HG03442 (cell line): ENCODE measurements at regions not wholly inside any gene's neighbourhood (a gene's known extent, or its start where the extent isn't known, plus 50 kb on each side); places are given as distances from the start of the nearest gene placed in this dataset.
"Not testable (repeated sequence)": the region's sequence is repeated elsewhere in the genome, so short reads cannot be mapped to it uniquely, and the experiment has no call there.

Experiments used
- ATAC-seq: cut with Tn5 transposase; IDR thresholded peaks from one replicate; pipeline ENCODE4 v1.9.1; 2021; ENCODE audit warnings: mild to moderate bottlenecking, moderate library complexity; ENCODE audit not compliant: unreplicated experiment

DNA sequence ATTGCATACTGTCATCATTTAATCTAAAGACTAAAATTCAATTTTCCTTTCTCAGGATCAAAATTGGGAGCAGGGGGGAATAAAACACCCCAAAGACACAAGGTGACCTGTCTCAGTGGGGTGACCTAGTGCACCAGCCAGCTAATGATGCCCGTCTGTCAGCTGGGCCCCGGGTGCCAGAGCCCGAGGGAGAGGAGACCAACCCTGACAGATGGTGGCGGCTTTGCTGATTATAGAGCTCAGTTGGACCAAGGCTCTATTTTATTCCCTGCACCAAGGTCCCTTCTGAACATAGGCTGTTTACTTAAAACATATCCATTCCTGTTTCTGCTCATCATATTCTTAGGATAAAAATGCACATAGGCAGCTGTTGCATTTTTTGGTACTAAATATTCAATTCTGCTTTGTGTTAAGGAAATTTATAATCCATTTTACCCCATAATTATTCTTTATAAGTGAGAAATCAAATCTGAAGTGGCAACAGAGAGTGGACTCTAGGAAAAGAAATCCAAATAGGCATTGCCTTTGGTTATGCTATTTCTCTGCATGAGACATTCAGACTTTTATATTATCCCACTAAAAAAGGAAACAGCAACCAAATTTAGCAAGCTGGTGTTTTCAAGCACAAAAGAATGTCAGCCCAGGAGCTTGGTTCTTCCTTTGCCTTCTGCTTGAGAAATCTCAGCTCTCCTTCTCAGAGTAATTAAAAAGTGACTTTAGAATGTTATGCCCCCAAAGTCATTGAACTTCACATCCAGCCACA lies 96.8 kb upstream of the IFNG-AS1 start:
- no peak for ATAC-seq

DNA sequence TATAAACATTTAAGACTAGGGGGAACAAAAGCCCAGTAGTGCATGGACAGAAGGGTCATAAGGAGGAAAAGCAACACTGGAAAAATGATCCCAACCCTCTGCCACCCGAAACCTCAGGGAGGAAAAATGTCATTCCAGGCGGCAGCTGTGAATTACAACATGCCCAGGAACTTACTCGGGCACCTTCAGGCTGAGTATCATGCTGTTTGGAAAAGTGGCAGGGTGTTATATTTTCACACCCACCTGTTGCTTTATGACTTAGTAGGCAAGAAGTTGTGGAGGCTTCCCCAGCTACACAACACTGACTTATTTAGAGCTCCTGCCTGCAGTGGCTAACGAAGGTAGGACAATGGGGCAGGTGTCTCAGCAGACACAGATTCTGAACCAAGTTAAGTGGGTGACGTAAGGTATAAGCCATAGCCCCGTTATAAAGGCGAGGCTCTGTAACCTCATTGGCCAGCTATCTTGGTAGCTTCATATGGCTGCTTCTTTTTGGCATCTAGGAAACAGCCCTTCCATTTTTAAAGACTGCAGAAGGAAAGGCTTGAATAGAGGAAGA lies 96.1 kb upstream of the IFNG-AS1 start:
- no peak for ATAC-seq

DNA sequence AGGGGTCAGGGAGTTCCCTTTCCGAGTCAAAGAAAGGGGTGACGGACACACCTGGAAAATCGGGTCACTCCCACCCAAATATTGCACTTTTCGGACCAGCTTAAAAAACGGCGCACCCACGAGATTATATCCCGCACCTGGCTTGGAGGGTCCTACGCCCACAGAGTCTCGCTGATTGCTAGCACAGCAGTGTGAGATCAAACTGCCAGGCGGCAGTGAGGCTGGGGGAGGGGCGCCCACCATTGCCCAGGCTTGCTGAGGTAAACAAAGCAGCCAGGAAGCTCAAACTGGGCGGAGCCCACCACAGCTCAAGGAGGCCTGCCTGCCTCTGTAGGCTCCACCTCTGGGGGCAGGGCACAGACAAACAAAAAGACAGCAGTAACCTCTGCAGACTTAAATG lies 88.8 kb upstream of the IFNG-AS1 start:
- ATAC-seq, result not testable (repeated sequence)

DNA sequence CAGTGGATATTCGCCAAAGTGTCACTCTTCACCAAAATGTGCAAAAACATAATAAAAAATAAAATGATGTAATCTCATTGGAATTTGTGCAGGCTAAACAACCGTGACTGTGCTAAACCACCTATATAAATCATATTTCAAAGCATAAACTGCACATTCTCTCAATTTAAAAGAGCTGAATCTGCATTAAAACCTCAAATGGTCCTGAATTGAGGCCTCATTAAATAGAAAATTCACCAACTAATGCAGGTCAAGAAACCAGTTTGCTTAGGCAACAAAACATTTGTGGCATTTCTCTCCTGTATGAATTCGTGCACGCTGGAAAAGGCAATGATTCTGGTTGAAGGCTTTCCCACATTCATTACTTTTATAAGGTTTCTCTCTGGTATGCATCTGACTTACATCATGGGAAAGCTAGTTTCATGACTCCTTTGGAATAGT lies 80.1 kb upstream of the IFNG-AS1 start:
- ATAC-seq, result no peak

DNA sequence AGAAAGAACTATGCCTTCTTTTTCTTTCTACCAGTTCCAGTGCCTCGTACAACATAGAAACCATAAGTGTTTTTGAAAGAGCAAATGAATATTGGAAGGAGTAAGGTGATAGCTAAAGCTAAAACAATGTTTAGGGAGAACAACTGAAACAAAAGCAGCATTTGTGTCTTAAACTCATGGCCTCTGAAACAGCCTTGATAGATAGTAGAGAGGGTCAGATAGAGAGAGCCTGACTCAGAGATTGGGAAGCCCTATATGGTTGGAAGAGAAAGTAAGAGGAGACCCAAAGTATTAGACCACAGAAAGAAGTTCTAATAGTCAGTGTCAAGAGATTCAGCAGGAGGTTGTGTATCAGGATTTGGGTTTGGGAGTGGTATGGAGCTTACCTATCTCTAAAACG lies 79.6 kb upstream of the IFNG-AS1 start:
- no peak for ATAC-seq

DNA sequence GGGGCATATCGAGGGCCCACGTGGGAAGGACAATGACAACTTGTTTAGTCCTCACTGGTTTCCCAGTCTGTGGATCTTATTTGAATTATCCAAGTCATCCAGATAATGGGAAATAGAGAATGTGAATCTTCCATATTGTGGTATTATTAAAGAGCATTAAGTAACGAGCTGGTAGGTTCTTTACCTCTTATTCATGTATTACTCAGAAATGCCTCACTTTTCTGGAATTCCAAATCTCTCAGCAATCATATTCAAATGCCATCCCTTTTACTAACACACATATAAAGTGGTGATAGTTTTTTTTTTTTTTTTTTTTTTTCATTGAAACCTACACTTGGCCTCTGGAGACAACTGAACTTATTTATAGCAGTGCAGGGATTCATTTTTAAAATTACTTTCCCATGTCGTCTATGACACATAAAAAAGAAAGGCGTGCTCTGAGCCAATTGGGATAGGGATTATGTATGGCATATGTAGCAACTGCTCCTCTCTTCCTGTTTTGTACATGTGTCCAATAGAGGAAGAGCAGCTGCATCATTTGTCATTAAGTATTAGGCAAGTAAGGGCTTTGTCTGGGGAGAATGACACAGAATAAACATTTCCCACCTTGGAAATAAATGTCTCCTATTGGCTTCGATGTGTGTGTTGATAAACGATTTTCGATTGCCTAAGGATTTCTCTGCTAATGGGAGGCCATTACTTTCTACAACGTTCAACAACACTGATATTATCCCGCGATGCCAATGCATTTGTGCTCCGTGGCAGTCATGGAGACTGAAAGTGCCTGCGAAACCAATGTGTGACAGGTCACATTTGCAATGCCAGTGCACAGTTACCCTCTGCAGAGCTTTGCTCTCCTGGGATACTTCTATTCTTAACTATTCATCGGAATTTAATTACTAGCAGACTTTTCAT lies 78.6 kb upstream of the IFNG-AS1 start:
- ATAC-seq, result no peak

DNA sequence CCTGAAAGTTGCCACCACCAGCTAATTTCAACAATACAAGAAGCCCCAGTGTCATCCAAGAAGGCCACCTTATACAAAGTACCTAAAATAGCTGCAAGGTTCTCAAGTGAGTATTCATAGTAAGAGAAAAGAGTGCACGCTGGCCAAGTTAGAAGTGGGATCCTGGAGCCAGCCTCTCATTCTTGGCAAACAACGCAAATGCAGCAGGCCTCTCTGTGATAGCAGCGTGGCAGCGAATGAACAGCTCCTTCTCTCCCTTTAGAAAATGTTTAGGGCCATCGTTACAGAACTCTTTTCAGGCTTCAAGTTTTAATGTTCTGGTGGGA lies 78.0 kb upstream of the IFNG-AS1 start:
- no peak for ATAC-seq

DNA sequence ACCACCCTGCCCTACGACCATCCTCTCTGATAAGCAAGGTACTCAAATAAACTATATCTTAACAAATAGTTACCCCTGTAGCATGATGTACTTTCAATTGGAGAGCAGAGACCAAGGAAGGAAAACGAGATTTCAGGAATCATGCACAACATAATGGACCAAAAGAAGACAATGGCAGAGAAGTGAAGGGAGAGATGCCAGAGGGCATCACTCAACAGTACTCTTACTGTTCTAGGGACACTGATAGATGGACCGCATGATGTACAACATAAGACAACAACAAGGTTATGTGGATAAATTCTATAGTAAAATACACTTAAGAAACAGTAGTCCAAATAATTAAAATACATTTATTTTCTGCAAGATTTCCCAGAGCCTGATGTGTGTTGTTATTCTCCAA lies 77.5 kb upstream of the IFNG-AS1 start:
- no peak for ATAC-seq

DNA sequence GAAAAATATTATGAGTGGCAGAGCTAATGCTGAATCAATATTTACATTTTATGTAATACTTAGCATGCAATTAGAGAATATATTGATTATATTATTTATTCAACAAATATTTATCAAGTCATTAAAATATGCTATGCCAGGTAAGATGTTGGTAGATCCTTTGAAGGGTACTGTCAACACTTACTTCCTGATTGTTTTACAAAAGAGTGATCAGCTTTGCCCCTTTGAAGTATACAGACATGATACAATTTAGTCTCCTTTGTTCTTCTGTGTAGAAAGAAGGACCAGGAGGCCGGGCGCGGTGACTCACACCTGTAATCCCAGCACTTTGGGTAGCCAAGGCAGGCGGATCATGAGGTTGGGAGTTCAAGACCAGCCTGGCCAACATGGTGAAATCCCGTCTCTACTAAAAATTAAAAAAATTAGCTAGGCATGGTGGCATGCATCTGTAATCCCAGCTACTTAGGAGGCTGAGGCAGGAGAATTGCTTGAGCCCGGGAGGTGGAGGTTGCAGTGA lies 73.9 kb upstream of the IFNG-AS1 start:
- no peak for ATAC-seq

DNA sequence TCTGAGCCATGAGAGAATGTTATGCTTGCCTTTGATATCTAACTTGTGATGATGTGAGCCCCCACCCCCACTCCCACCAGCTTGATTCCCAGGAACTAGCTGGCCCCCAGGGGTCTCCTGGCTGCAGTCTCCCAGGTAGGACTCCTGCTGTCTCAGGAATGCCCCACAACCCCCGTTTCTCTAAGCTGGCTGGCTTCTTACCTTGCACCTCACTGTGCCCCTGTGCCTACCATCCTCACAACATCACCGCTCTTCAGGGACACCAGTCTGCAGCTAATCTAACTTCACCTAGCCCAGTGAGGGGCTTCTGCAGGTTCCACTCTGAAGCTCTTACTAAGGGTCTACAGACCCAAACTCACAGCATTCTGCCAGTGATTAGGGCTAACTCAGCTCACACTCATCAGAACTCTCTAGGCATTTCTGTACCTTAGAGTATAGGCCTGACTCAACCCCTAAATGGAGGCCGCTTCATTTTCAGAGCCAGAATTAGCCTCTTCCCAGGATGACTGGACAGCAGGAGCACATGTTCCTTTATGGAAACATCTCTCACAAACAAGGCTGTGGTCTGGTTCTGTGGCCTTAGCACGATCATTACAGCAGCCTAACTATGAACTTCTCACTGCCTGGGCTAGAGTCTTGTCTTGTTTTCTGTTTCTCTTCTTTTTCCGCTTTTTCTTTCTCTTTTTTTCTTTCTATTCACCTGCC lies 72.8 kb upstream of the IFNG-AS1 start:
- no peak for ATAC-seq

DNA sequence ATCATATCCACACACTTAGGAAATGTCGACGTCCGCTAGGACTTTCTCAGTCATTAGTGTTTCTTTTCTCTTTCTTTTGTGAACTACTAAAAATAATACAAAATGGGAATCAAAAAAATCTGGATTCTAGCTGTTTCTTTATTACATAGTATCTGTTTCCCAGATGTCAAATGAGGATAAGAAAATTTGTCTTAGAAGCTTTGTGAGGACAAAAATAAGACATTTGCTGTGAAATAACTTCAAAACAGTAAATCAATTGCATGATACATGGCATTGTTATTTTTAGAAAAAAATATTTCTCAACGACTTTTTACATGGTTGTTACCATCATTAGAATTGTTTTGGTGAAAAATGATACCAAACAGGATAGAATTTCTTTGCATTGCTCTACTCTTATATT lies 71.4 kb upstream of the IFNG-AS1 start:
- ATAC-seq, result no peak

DNA sequence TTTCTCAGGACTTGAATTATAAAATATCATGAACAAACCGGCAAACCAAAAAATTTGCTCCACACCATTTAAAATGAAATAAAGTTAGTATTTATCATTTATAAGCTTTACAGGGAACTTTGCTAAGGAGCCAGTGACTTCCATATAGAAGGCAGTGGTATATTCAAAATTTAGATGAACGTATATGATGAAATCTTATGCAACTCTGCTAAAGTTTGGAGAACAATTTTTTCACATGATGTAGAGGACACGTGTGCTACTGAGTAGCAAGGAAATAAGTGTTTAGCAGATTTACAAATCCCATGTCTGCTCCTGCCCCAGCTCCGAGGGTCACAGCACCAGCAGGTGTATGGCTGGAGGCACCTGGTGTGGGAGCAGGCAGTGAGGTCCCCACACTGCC lies 70.8 kb upstream of the IFNG-AS1 start:
- no peak for ATAC-seq

DNA sequence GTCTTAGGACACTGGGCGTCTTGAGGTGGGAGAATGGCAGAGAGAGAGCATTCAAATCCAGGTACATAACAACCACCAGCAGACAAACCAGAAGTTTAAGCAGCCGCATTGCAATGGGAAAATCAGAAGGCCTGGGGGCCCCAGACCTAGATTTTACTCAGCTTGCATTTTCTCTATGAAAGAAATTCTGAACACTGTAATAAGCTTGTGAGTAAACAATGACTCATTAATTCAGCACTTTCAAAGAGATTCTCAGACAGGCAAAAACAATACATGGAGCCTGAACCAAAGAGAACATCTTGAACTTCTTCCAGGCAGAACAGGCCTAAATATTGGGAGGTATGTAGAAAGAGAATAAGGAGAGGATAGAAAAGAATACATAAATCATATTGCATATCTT lies 69.8 kb upstream of the IFNG-AS1 start:
- no peak for ATAC-seq

DNA sequence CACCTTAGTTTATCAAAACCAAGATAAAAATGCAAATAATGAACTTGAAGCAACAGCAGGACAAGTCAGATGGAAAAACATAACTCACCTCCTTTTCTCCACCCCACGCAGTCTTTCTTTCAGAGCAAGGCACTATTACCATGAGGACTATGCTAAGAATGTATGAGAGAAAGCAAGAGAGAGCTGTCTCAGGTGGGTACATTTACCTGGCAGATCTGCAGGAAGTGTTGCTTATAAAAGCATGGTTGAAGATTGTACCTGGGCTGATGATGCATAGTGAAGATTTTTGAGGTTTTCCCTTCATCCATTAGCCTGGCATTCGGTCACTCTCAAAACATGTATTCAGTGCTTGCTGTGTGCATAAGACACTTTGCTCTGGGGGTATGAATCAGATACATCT lies 68.8 kb upstream of the IFNG-AS1 start:
- ATAC-seq, result no peak

DNA sequence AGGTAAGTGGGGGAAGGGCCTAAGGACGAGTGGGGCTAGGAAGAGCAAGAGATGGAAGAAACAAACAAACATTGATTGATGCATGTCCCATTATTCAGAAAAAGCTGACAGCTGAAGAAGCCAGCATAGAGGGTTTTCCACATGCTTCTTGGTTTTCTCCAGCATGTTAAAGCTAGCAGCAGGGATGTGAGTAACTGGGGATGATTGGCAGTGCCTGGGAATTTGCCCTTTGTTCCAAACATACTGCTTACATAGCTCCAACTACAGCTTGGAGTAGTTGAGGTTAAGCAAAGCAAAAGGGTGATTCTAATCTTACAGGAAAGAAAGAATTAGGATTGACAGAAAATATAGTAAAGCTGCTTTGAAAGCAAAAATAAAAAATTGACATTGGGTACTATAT lies 68.0 kb upstream of the IFNG-AS1 start:
- no peak for ATAC-seq

DNA sequence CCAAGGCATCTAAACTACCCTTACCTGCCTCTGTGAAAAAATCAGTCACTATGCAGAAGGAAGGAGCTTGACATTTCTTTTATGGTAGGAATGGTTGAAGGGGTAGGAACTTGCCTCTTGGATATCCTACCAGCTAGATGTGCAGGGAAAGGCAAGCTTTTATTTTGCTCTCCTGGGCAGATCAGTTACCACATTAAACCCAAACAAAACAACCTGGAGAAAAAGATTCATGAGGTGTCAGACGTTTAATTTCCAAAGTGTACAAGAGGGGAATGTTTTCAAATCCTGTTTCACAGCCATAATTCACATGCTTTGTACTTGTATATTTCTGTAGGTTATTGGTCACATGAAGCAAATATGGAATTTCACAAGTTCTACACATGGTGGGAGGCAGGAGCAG lies 67.0 kb upstream of the IFNG-AS1 start:
- ATAC-seq, result no peak

DNA sequence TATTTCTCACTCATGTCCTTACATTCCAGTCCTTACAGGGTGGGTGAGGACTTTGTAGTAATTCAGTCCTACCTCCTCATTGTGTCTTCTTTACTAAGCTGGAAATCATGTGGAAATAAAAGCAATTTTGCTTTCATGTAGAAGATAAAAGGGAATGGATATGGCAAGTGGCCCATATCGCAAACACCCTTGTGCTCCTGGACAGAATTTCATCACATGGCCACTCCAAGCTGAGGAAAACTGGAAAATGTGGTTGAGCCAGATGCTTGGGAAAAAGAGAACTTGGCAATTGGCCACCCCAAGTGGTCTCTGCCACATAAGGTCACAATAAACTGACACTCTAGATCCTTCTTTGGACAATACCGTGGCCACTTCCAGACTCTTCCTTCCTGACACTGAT lies 64.2 kb upstream of the IFNG-AS1 start:
- no peak for ATAC-seq

DNA sequence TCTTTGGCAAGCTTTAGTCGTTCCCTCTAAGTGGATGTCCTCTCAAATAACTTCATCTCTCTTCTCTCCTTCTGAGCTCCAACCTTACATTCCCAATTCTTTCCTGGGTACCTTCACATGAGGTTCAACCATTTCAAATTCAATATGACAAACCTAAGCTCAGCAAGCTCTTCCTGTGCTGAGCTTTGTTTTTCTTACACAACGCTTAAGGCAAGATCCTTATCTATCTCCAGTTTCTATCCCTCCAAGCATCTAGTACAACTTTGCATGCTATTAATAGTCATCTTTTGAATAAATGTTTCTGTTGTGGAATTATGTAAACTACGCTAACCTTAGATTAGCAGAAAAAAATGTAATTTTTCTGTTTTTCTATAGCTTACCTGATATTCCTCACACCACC lies 63.7 kb upstream of the IFNG-AS1 start:
- no peak for ATAC-seq

DNA sequence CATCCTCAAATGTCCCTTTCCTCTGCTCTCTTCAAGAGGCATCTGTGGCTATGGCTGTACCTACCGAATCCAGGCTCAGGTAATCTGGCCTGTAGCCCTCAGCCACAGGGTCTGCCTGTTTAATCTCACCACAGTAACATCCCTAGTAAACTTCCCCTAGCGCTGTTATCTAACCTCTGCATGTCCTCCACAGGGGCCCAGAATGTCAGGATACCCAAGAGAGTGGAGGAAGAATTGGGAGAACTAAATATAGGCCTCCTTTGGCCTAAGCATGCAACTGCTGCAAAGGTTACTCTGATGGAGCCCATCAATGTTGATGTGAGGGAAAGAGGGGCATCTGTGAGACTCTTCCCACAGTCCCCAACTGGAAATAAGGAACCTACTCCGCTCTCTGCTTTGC lies 63.2 kb upstream of the IFNG-AS1 start:
- ATAC-seq, result no peak

DNA sequence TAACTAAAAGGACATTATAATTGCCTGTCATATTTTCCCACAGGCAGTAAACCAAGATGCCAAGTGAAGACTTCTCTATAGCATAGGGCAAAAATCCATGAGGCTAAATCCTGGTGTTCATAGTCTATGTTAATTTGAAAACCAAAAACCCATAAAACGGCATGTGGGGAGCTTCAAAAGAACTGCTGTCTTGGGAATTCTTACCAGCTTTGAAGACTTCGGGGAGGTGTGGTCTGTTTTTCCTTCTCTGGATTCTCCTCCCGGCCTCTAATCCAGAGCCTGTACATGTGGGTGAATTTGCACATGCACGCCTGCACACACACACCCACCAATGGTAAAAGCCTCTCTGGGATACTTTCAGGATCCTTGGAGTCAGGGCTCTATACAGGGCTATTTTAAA lies 61.9 kb upstream of the IFNG-AS1 start:
- no peak for ATAC-seq

DNA sequence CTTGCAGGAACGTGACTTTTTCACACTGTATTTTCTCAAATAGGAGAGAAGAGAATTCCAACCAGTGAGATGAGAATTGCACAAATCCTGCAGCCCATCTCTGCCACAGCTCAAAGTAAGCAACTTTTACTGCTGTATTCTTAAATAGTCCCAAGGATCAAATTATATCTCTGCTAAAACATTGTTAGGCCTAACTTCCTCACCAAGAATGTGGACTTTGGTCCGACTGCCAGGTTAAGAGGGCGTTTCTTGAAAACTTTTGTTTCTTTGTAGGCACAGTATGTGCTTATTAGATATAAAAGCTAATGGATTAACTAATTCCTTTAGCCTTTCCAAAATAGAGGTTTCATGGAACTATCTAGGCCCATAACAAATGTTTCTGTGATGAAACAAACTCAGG lies 61.4 kb upstream of the IFNG-AS1 start:
- ATAC-seq, result no peak
